CD4-positive, alpha-beta T cell treated with Interleukin-6 for 4 hours (primary cell): ENCODE measurements at regions not wholly inside any gene's neighbourhood (a gene's known extent, or its start where the extent isn't known, plus 50 kb on each side); places are given as distances from the start of the nearest gene placed in this dataset.

Experiments
- DNase-seq: peaks from one replicate; pipeline ENCODE4 v3.0.0-alpha.2; 2020; ENCODE audit warnings: mixed read lengths

DNA sequence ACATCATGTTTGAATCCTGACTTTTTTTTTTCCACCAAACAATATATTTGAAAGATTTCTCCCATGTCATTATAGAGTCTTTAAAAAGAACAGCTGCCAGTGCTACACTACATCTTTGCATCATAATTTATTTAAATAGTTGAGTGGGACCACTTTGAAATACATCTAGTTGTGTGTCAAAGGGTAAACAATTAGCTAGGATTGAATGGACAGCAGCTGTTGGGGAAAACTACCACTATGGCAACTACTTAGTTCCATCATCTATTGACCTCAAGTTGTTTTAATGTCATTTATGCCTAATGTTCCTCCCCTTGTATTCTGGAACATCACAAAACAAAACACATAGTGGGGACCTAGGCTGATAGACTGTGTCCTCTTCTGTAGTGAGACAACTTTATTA is 985.1 kb downstream of the SORCS1 start:
- DNase-seq = no peak

DNA sequence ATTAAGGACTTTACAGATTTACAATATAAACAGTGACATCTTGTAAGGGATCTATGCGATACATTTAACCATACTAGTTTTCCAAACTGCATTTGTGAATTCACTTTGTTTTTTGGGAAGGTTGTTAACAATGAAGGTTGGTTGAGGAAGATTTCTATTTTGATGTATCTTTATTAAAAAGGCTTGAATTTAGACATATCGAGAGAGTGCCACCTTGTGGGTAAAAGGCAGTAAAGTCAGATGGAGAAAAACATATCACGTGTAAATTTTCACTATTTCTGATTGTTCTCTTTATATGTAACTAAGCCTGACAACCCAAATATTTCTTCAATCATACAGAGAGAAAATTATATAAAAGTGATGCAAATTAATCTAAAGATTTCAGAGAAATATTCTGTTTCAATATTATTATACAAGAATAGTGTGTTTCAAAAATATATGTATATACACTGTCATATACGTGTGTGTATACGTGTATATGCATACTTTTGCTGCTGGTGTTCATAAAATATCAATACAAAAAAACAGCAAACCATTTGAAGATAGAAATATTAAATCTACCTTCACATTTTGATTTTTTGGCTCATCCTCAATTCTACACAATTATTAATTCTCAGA is 988.6 kb downstream of the SORCS1 start:
- no peak for DNase-seq

- no peak for DNase-seq
Observed at GRCh38 chr10:106173838-106174237, 990.7 kb downstream of the SORCS1 start.

DNA sequence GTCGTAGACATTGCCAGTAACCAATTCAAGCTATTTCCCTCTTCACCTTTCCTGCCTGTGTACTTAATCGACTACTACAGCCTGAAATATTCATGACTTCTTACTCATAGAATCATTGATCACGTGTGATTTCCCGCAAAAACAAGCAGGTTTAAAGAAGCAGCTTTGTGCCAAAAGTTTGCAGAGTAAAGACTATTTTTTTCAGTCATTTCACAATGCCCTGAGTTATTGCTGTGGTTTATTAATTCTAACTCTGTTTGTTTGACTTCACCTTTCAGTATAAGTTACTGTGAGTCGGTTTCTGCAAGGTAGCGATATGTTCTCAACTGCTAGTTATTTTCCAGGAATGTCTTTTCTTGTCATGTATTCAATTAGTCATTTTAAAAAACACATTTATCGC is 995.3 kb downstream of the SORCS1 start:
- no peak for DNase-seq

- DNase-seq = no peak
Observed at GRCh38 chr10:106167946-106168345, 996.6 kb downstream of the SORCS1 start.

- DNase-seq = no peak
Observed at GRCh38 chr10:106158241-106158640, 1006.3 kb downstream of the SORCS1 start.

- DNase-seq = no peak
Observed at GRCh38 chr10:106147021-106147420, 1017.5 kb downstream of the SORCS1 start.

- no peak for DNase-seq
Observed at GRCh38 chr10:106139915-106140314, 1024.6 kb downstream of the SORCS1 start.

GRCh38 chr10:106136175-106136574 is 1028.3 kb downstream of the SORCS1 start:
- DNase-seq = no peak

- no peak for DNase-seq
Observed at GRCh38 chr10:106134326-106135000, 1030.0 kb downstream of the SORCS1 start.

DNA sequence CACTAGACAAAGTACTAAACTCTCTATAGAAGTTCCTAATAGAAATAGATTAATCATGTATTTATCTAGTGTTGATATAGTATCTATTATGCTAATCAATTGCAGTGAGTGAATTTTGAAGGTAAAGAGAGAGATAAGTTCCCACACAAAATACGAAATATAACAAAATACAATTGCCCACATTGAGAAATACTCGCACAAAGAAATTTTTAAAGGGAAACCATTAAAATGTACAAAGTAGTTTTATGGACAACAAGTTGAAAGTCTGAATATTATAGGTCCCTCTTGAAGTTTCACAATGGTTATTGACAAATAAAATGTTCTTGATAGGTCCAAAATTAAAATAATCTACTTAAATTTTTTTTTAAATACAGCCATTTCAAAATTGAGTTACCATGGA is 1031.1 kb downstream of the SORCS1 start:
- DNase-seq = no peak

DNA sequence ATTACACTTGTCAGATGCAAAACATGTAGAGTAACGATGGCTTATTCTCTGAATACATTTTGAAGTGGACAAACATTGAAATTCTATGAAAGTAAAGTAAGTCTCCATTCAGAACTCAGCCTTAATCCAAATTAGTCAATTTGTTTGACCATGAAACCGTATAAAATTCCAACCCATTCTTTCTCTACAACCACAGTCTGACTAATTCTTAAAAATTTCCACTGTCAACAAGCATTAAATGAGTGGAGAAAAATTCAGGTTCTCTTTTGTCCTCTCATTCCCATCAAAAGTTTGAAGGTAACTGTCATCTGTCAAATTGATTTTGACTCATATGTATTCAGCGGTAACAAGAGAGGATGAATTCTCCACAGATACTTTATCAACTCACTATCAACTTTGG is 1031.5 kb downstream of the SORCS1 start:
- DNase-seq = no peak

DNA sequence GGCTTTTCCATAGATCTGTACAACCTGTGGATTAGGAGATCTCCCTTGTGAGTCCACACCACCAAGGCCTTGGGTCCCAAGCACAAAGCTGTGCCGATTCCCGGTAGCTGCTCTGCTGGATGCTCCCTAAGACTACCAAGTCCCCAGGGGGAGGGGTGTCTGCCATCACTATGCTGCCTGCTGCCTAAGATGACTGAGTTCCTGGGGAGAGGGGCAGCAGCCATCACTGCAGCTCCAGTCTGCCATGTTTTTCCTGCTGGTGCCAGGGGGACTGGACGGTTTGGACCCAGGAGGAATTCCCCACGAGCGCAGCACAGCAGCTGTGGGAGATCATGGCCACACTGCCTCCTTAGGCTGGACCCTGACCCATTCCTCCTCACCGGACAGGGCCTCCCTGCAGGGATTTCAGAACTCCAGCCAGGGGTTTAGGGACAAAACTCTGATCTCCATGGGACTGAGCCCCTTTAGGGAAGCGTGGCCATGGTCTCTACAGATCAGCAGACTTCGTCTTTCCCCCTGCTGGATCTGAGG is 1049.8 kb downstream of the SORCS1 start:
- no peak for DNase-seq

DNA sequence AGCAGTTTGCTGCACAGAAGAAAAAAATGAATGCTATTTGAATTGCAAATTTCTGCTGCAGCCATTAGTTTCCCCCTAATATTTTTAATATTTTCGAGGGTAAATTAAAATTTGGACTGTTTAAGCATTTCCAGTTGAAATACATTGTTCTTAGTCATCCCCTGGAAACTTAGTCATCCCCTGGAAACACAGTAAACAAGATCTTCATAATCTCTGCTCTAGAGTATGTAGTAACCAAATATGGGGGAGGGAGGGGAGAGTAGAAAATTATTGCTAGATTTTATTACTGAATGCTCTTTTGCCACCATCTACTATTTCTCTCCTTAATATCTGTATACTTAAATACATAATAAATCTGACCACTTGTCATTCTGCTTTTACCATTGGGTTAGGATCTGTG is 1053.3 kb downstream of the SORCS1 start:
- no peak for DNase-seq

DNA sequence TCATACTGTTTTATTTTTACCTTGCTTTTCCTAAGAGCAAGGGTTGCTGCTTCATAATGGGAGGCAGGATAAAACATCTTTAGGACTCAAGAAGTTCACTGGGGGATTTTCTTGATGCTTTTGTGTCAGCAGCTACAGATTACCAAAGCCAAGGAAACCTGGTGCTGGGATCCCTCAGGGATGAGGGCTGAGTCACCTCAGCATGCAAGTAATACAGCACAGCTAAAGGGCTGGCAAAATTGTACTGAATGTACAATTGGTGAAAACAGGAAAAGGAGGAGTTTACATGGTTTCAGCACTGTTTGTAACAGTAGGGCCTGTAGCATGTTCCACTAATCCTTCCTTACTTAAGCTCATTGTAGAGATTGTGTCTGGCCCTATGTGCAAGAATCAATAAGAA is 1056.8 kb downstream of the SORCS1 start:
- DNase-seq = no peak

- no peak for DNase-seq
Observed at GRCh38 chr10:106106114-106106513, 1058.4 kb downstream of the SORCS1 start.

DNA sequence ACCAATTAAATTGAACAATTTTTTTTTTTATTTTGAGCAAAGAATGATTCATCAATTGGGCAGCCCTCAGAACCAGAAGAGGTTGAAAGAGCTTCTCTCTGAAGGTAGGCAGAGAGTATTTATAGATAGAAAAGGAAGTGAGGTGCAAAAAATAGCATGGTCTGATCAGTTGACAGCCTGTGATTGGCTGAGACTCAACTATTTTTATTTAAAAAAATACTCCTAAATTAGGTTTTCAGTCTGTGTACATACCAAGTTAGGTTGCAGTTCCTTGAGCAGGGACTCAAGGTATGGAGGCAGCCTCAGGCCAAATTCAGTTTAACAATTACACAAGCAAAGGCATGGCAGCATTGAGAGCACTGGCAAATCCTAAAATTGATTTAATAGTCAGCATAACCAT is 1074.7 kb downstream of the SORCS1 start:
- no peak for DNase-seq

DNA sequence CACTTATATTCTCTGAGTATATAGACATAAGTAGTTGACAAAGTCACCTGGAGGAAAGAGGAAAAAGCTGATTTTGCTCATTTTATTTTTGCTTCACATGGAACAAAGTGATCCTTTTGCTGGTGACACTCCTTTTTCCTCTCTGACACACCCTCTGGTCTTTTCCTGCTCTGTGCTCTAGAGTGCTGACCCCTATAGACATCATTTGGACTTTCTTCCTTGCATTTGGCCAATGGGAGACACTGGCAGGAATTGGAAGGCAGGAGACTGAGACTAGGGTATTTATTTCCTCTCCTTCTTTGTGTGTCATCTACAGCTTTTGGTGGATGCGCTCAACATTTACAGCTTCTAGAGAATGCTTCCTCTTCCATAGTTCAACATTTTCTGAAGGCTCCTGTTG is 1078.1 kb downstream of the SORCS1 start:
- no peak for DNase-seq

- DNase-seq = no peak
Observed at GRCh38 chr10:106083572-106083971, 1080.9 kb downstream of the SORCS1 start.

- no peak for DNase-seq
Observed at GRCh38 chr10:106082865-106083264, 1081.6 kb downstream of the SORCS1 start.

GRCh38 chr10:106078895-106079576 is 1085.5 kb downstream of the SORCS1 start:
- DNase-seq = no peak

DNA sequence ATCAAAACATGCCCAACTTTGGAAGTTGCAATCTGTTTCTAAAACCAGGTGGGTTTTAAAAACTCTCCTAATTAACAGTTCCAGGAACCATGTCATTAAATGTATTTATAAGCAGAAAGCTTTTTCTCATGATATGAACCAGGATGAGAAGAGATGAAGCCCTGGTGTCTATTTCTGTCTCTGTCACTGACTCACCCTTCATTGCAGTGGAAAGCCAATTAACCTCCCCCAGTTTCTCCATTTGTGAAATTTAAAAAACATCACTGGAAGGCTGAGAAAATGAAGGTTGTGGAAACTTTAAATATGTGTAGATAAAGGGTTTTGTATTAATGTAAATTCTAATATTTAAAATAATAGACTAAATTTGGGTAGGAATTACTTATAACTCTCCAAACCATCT is 1088.0 kb downstream of the SORCS1 start:
- no peak for DNase-seq

DNA sequence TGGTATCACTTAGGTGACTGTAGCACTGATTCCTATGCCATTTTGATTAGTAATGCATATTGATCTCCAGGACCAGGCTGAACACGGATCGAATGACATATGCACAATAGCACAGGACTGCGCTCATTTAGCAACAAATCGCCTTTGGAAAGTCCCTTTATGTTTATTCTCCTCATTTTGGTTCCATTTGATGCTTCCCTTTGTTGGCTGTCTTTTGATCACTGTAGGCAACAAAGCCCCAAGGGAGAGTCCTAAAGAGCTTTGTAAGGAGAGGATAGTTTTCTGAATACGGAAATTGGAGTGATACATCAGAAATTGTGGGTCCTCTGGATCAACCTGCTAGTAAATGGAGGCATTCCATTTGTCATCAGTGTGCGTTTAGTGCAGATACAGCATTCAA is 1111.4 kb downstream of the SORCS1 start:
- DNase-seq = no peak

DNA sequence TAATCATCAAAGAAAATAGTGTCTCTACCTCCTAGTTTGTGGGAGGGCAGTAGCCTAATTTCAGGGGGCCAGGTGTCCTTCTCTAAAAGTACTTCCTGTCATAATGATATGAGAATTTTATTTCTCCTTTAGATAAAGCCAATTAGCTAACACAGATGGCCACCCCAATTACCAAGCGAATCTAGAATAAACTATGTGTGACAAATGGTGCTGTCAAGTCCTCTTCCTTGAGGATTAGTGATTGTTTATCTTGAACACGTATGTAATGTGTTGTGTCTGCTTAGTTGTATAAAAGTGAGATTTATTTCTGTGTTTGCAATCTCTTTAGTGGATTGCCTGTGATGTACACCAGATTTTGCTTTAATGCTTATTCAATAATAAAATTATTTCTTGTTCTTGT is 1120.0 kb downstream of the SORCS1 start:
- no peak for DNase-seq
